ENCODE measurements at regions not wholly inside any gene's neighbourhood (a gene's known extent, or its start where the extent isn't known, plus 50 kb on each side); places are given as distances from the start of the nearest gene placed in this dataset.
A peak's percentile ranks its signal among the peaks of the same experiment; 100 is the strongest.
"Not testable (repeated sequence)": the region's sequence is repeated elsewhere in the genome, so short reads cannot be mapped to it uniquely, and the experiment has no call there.

DNA sequence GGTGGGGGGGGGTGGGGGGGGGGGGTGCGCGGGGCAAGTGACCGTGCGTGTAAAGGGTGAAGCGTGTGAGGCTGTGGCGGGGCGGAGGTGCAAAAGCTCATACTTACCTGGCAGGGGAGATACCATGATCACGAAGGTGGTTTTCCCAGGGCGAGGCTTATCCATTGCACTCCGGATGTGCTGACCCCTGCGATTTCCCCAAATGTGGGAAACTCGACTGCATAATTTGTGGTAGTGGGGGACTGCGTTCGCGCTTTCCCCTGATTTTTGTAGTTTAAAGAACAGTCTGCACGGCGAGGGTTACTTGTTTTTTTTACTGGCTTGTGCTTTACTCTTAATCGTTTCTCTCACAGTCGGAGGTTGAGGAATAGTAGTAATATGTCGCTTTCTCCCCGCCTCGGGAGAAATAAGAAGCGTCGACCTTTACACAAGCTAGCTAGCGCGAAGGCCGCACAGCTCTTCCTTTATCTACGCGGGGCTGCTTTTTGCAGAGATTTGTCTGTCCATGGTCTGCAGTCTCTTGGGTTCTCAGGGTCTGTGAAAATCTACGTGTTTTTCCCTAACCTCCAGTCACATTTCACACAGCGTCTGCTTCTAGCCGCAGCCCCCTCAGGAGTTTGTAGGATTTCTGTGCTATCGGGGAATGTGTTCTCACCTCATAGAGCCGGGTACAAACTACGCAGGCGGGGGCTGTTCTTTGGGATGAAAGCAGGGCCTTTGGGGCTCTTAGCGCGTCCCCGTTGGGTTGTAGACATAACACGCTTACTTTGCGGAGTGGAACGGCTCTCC lies 148.1 kb upstream of the NOTCH2NLA start:
- H3K4me1 ChIP-seq; intact Hi-C loops (cut with DNase I; ENCODE audit: low total_unique reads); H3K36me3 ChIP-seq (ENCODE audit: low read depth, missing control alignments); H3K27me3 ChIP-seq; H3K9me3 ChIP-seq: not testable (repeated sequence)
- TF ChIP-seq POLR2A (IDR thresholded peaks at IDR 0.05): peak; percentile 85
- Histone ChIP-seq H3K27ac (peak overlapping the region; percentile 83 to 96), H3K4me3 (peak overlapping the region; percentile 31 to 37)
- WGBS, 2 donors: 1% methylated on average over 23 to 32 of the region's 42 CpGs
- DNase-seq: peak; percentile 92

DNA sequence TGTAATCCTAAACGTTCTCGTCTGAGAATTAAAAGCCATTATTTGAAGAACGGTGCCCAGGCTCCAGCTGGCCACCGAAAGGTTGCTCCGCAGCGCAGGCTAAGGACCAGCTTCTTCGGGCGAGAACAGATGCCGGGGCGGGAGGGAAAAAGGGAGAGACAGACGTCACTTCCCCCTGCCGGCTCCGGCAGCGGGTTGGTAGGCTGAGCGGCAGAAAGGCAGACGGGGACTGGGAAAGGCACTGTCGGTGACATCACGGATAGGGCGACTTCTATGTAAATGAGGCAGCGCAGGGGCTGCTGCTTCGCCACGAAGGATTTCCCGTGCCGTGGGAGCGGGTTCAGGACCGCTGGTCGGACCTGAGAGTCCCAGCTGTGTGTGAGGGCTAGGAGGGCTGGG lies 147.5 kb upstream of the NOTCH2NLA start:
- peak overlapping the region in 1 of 2 donors; percentile 96 for H3K27ac ChIP-seq
- WGBS, 2 donors: 0 to 1% methylated on average over 12 to 17 of the region's 27 CpGs
- H3K9me3 ChIP-seq; H3K36me3 ChIP-seq (ENCODE audit: low read depth, missing control alignments); H3K4me1 ChIP-seq; intact Hi-C loops (cut with DNase I; ENCODE audit: low total_unique reads); H3K27me3 ChIP-seq: not testable (repeated sequence)
- peak; percentile 93 for DNase-seq
- peak overlapping the region; percentile 41 to 48 for H3K4me3 ChIP-seq
- peak; percentile 14 for TF ChIP-seq POLR2A (IDR thresholded peaks at IDR 0.05)

- H3K36me3 ChIP-seq (ENCODE audit: low read depth, missing control alignments); H3K27me3 ChIP-seq; DNase-seq; H3K9me3 ChIP-seq; H3K4me3 ChIP-seq; H3K4me1 ChIP-seq; intact Hi-C loops (cut with DNase I; ENCODE audit: low total_unique reads); H3K27ac ChIP-seq: not testable (repeated sequence)
- WGBS, 2 donors: 89 to 90% methylated on average over 6 of the region's 6 CpGs
These were observed 146.3 kb upstream of the NOTCH2NLA start for GRCh38 chr1:146375108-146375507.

GRCh38 chr1:146369940-146370339 lies 141.1 kb upstream of the NOTCH2NLA start:
- H3K4me1 ChIP-seq; H3K4me3 ChIP-seq; H3K9me3 ChIP-seq; intact Hi-C loops (cut with DNase I; ENCODE audit: low total_unique reads); H3K27me3 ChIP-seq; H3K36me3 ChIP-seq (ENCODE audit: low read depth, missing control alignments); H3K27ac ChIP-seq: not testable (repeated sequence)
- 2 to 4% methylated on average over 13 to 20 of the region's 23 CpGs for WGBS, 2 donors
- DNase-seq: peak; percentile 42

GRCh38 chr1:146355373-146355772 lies 126.6 kb upstream of the NOTCH2NLA start:
- H3K9me3 ChIP-seq; intact Hi-C loops (cut with DNase I; ENCODE audit: low total_unique reads); H3K4me3 ChIP-seq; DNase-seq; H3K27ac ChIP-seq; H3K4me1 ChIP-seq; H3K36me3 ChIP-seq (ENCODE audit: low read depth, missing control alignments); H3K27me3 ChIP-seq: not testable (repeated sequence)

- WGBS, 2 donors: no CpG with 5 or more reads among the region's 1 CpG
- intact Hi-C loops (cut with DNase I; ENCODE audit: low total_unique reads): not testable (repeated sequence)
These were observed 98.0 kb upstream of the NOTCH2NLA start for GRCh38 chr1:146326863-146327262.

DNA sequence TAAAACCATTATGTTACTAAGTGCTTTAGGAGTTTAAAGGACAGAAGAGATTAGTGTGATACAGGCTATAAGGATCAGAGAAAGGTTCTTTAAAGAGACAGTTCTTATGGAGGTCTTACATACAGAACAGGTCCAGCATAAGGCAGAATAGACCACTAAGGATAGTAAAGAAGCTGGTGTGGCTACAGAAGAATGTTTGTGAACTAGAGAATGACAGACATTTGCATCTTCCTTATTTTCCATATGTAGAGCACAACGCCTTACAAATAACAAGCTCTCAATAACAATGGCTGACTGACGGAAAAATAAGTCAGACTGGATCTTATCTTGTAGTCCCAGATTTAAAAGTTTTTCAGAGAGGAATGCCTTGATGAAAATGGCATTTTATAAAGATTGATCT lies 95.6 kb upstream of the NOTCH2NLA start:
- H3K27ac ChIP-seq; H3K4me3 ChIP-seq; H3K4me1 ChIP-seq; intact Hi-C loops (cut with DNase I; ENCODE audit: low total_unique reads); H3K9me3 ChIP-seq; DNase-seq; H3K36me3 ChIP-seq (ENCODE audit: low read depth, missing control alignments); H3K27me3 ChIP-seq: not testable (repeated sequence)
- 83% methylated on average over 2 of the region's 2 CpGs; no CpG with 5 or more reads in 1 of the 2 donors for WGBS, 2 donors

More at GRCh38 chr1:146326863-146327262, 98.0 kb upstream of the NOTCH2NLA start:
- not testable (repeated sequence) for DNase-seq; H3K27me3 ChIP-seq; H3K9me3 ChIP-seq; H3K36me3 ChIP-seq (ENCODE audit: low read depth, missing control alignments); H3K4me1 ChIP-seq; H3K27ac ChIP-seq; H3K4me3 ChIP-seq

GRCh38 chr1:146323302-146323701 lies 94.5 kb upstream of the NOTCH2NLA start:
- H3K36me3 ChIP-seq (ENCODE audit: low read depth, missing control alignments); intact Hi-C loops (cut with DNase I; ENCODE audit: low total_unique reads); H3K27me3 ChIP-seq; H3K27ac ChIP-seq; H3K4me1 ChIP-seq; DNase-seq; H3K4me3 ChIP-seq; H3K9me3 ChIP-seq: not testable (repeated sequence)
- 57% methylated on average over 1 of the region's 1 CpG; no CpG with 5 or more reads in 1 of the 2 donors for WGBS, 2 donors

GRCh38 chr1:146322893-146323292 lies 94.1 kb upstream of the NOTCH2NLA start:
- H3K27ac ChIP-seq; H3K36me3 ChIP-seq (ENCODE audit: low read depth, missing control alignments); H3K4me3 ChIP-seq; H3K4me1 ChIP-seq; H3K27me3 ChIP-seq; intact Hi-C loops (cut with DNase I; ENCODE audit: low total_unique reads); DNase-seq; H3K9me3 ChIP-seq: not testable (repeated sequence)
- WGBS, 2 donors: no CpG with 5 or more reads among the region's 4 CpGs

DNA sequence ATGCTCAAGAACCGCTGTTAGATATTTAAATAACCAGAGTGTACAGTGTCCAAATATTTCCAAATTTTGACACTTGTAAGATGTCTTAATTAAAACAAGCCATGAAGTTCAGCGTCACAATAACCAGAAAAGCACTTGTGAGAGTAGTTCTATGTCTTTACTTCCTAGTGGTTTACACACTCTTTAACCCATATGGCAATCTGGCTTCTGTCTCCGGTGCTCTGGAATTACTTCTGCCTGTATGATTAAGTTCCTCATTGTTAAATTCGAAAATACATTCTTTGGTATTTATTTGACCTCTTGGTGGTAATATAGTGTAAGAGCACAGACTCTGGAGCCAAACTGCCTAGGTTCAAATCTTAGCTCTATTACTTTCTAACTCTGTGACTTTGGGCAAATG lies 89.9 kb upstream of the NOTCH2NLA start:
- H3K4me3 ChIP-seq; H3K36me3 ChIP-seq (ENCODE audit: low read depth, missing control alignments); DNase-seq; H3K27ac ChIP-seq; intact Hi-C loops (cut with DNase I; ENCODE audit: low total_unique reads); H3K4me1 ChIP-seq; H3K9me3 ChIP-seq; H3K27me3 ChIP-seq: not testable (repeated sequence)
- 92 to 100% methylated on average over 2 of the region's 4 CpGs for WGBS, 2 donors

DNA sequence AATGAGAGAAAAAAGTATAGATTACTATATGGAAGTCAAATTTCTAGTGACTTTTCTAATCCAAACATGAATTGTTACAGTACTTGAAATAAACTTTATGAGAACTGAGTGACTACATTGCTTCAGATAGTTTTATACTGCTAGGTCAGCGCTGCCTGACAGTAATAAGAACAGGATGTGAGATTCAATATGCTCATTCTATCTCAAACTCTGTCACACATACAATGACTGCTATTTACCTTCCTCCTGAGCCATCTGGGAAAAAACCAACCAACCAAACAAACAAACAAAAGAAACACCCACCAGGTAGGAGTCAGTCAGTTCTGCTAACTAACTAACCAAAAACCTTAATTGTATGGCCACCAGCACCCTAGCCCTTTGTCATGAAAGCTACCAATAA lies 89.0 kb upstream of the NOTCH2NLA start:
- H3K36me3 ChIP-seq (ENCODE audit: low read depth, missing control alignments); H3K4me3 ChIP-seq; H3K9me3 ChIP-seq; DNase-seq; H3K27ac ChIP-seq; H3K27me3 ChIP-seq; intact Hi-C loops (cut with DNase I; ENCODE audit: low total_unique reads); H3K4me1 ChIP-seq: not testable (repeated sequence)
- WGBS, 2 donors: 100% methylated on average over 1 of the region's 1 CpG; no CpG with 5 or more reads in 1 of the 2 donors

- H3K36me3 ChIP-seq (ENCODE audit: low read depth, missing control alignments); H3K27ac ChIP-seq; intact Hi-C loops (cut with DNase I; ENCODE audit: low total_unique reads); H3K27me3 ChIP-seq; H3K4me1 ChIP-seq; H3K9me3 ChIP-seq; H3K4me3 ChIP-seq; DNase-seq: not testable (repeated sequence)
- no CpG with 5 or more reads among the region's 5 CpGs for WGBS, 2 donors
These were observed 85.8 kb upstream of the NOTCH2NLA start for GRCh38 chr1:146314449-146315246.

All from testis (tissue), 2 donors.